CD4-positive, alpha-beta T cell (primary cell): ENCODE measurements at regions not wholly inside any gene's neighbourhood (a gene's known extent, or its start where the extent isn't known, plus 50 kb on each side); places are given as distances from the start of the nearest gene placed in this dataset.

ENCODE experiments used
- ATAC-seq: fragments of 200-7000 bp; cut with Tn5 transposase; one replicate; pipeline ENCODE4 v1.10.0; 2022; ENCODE audit warnings: mild to moderate bottlenecking; ENCODE audit not compliant: poor library complexity
- CTCF ChIA-PET: fragments of 350-600 bp; sonication (Branson Sonifier 250); formaldehyde crosslinking; loops from one replicate; lab custom pipeline; 2021; ENCODE audit warnings: antibody characterized with exemption, inconsistent platforms; lab: Charles Lee
- POLR2A ChIA-PET: fragments of 350-600 bp; sonication (Branson Sonifier 250); formaldehyde crosslinking; loops from one replicate; lab custom pipeline; 2021; ENCODE audit warnings: antibody characterized with exemption, inconsistent platforms; lab: Charles Lee
- DNase-seq, 14 experiments: peaks; one replicate each; pipeline ENCODE4 v3.0.0-alpha.2; 2013 to 2020; ENCODE audit warnings: mixed read lengths in 2 of 14
- H3K27ac ChIP-seq, 2 donors: one replicate each; pipeline versions ENCODE4 v1.5.1 to v1.7.0; 2013; ENCODE audit warnings: low read length in 2 of 2, low read depth in 1 of 2, mild to moderate bottlenecking in 1 of 2
- H3K27me3 ChIP-seq, 2 experiments: 1 replicate in 1 of 2; 2 replicates in 1 of 2; pipeline versions ENCODE4 v1.6.1 to v1.7.0; 2013; ENCODE audit warnings: low read length in 2 of 2, control low read depth in 1 of 2, mild to moderate bottlenecking in 1 of 2, moderate library complexity in 1 of 2; ENCODE audit not compliant: insufficient read depth in 2 of 2, control insufficient read depth in 1 of 2
- H3K36me3 ChIP-seq: one replicate; pipeline ENCODE4 v1.6.1; 2013; ENCODE audit warnings: low read length, control low read depth; ENCODE audit not compliant: insufficient read depth
- H3K4me1 ChIP-seq: one replicate; pipeline ENCODE4 v1.6.1; 2013; ENCODE audit warnings: low read length, control low read depth; ENCODE audit not compliant: insufficient read depth
- H3K4me3 ChIP-seq: one replicate; pipeline ENCODE4 v1.5.1; 2013; ENCODE audit warnings: mild to moderate bottlenecking, low read length, moderate library complexity
- H3K9me3 ChIP-seq, 2 experiments: 1 replicate in 1 of 2; 2 replicates in 1 of 2; pipeline versions ENCODE4 v1.6.1 to v1.7.0; 2013; ENCODE audit warnings: low read length in 2 of 2, mild to moderate bottlenecking in 2 of 2, control low read depth in 1 of 2, moderate library complexity in 1 of 2; ENCODE audit not compliant: control insufficient read depth in 1 of 2, insufficient read depth in 1 of 2
- H3K27ac Mint-ChIP-seq: one replicate; pipeline ENCODE4 v1.8.0; 2020; ENCODE audit warnings: mixed read lengths
- H3K27me3 Mint-ChIP-seq: one replicate; pipeline ENCODE4 v1.8.0; 2021; ENCODE audit warnings: mixed read lengths
- H3K36me3 Mint-ChIP-seq: one replicate; pipeline ENCODE4 v1.8.0; 2021; ENCODE audit warnings: low read depth, mixed read lengths
- H3K4me1 Mint-ChIP-seq: one replicate; pipeline ENCODE4 v1.8.0; 2021; ENCODE audit warnings: low read depth, mixed read lengths
- H3K4me3 Mint-ChIP-seq: one replicate; pipeline ENCODE4 v1.8.0; 2020; ENCODE audit warnings: mild to moderate bottlenecking, mixed read lengths
- H3K9me3 Mint-ChIP-seq: one replicate; pipeline ENCODE4 v1.8.0; 2020; ENCODE audit warnings: mixed read lengths
- CTCF ChIP-seq: fragments of 200-600 bp; IDR thresholded peaks from one replicate; pipeline ENCODE4 v1.8.0; 2022; ENCODE audit warnings: antibody characterized with exemption, mild to moderate bottlenecking
- intact Hi-C, 2 experiments: fragments of 100-400 bp; cut with DNase I in 1 of 2; cut with micrococcal nuclease in 1 of 2; formaldehyde crosslinking; loops; one replicate each; pipeline versions ENCODE4 v1.15.1 to v1.9.0; 2023 to 2025; cut with DNase I, micrococcal nuclease

DNA sequence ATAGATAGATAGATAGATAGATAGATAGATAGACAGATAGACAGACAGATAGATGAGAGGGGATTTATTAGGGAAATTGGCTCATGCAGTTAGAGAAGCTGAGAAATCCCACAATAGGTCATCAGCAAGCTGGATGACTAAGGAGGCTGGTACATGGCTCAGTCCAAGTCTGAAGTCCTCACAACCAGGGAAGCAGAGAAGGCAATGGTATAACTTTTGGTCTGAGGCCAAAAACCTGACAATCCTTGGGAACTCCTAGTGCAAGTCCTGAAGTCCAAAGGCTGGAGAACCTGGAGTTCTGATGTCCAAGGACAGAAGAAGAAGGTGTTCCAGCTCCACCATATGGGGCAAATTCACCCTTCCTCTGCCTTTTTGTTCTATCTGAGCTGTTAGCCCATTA, 517.6 kb upstream of the ATP2B1 start:
- no peak overlapping the region for H3K4me3 ChIP-seq
- no peaks in the 10 kb centered on the region for H3K27me3 ChIP-seq
- Mint-ChIP-seq H3K27ac (no peak overlapping the region), H3K4me1 (no peaks in the 10 kb centered on the region), H3K27me3 (no peaks in the 10 kb centered on the region), H3K9me3 (no peaks in the 10 kb centered on the region), H3K4me3 (no peak overlapping the region), H3K36me3 (no peaks in the 10 kb centered on the region)
- DNase-seq: no peak
- CTCF ChIA-PET: no interaction called here
- H3K36me3 ChIP-seq: no peaks in the 10 kb centered on the region
- intact Hi-C loops: no loop called here
- H3K9me3 ChIP-seq: no peaks in the 10 kb centered on the region
- POLR2A ChIA-PET: no interaction called here
- H3K4me1 ChIP-seq: no peaks in the 10 kb centered on the region
- ATAC-seq: no peak
- no peak for TF ChIP-seq CTCF
- no peak overlapping the region for H3K27ac ChIP-seq

- Mint-ChIP-seq H3K27ac (no peak overlapping the region), H3K27me3 (no peaks in the 10 kb centered on the region), H3K4me3 (no peak overlapping the region), H3K9me3 (no peaks in the 10 kb centered on the region), H3K4me1 (no peaks in the 10 kb centered on the region), H3K36me3 (no peaks in the 10 kb centered on the region)
- no peaks in the 10 kb centered on the region for H3K9me3 ChIP-seq
- no peaks in the 10 kb centered on the region for H3K4me1 ChIP-seq
- intact Hi-C loops: no loop called here
- no peaks in the 10 kb centered on the region for H3K27me3 ChIP-seq
- POLR2A ChIA-PET: no interaction called here
- no peak overlapping the region for H3K27ac ChIP-seq
- no peak for TF ChIP-seq CTCF
- DNase-seq (peak in 3 of 14 experiments; percentile 2 to 24 (median 10)), ATAC-seq (no peak)
- CTCF ChIA-PET: no interaction called here
- no peaks in the 10 kb centered on the region for H3K36me3 ChIP-seq
- no peak overlapping the region for H3K4me3 ChIP-seq
Observed at GRCh38 chr12:90216815-90217214, 508.2 kb upstream of the ATP2B1 start.

GRCh38 chr12:90216020-90216552, 507.4 kb upstream of the ATP2B1 start:
- Mint-ChIP-seq H3K9me3 (no peaks in the 10 kb centered on the region), H3K4me3 (no peak overlapping the region), H3K4me1 (no peaks in the 10 kb centered on the region), H3K27ac (no peak overlapping the region), H3K36me3 (no peaks in the 10 kb centered on the region), H3K27me3 (no peaks in the 10 kb centered on the region)
- ChIA-PET CTCF (no interaction called here), POLR2A (no interaction called here)
- intact Hi-C loops: no loop called here
- no peak for DNase-seq
- no peaks in the 10 kb centered on the region for H3K9me3 ChIP-seq
- H3K36me3 ChIP-seq: no peaks in the 10 kb centered on the region
- no peak for ATAC-seq
- no peaks in the 10 kb centered on the region for H3K4me1 ChIP-seq
- H3K27me3 ChIP-seq: no peaks in the 10 kb centered on the region
- H3K27ac ChIP-seq: no peak overlapping the region
- no peak overlapping the region for H3K4me3 ChIP-seq
- no peak for TF ChIP-seq CTCF
